ENCODE measurements at regions not wholly inside any gene's neighbourhood (a gene's known extent, or its start where the extent isn't known, plus 50 kb on each side); places are given as distances from the start of the nearest gene placed in this dataset.

- no peak for TF ChIP-seq REST (IDR thresholded peaks at IDR 0.05; ENCODE audit: low read depth)
- no peak for TF ChIP-seq TAF1 (IDR thresholded peaks at IDR 0.05; ENCODE audit: low read depth)
- TF ChIP-seq YY1 (IDR thresholded peaks at IDR 0.05; ENCODE audit: low read depth): no peak
- no peak for TF ChIP-seq RAD21 (IDR thresholded peaks at IDR 0.05; ENCODE audit: low read depth)
Measured at GRCh38 chr4:26048950-26049349, 134.9 kb downstream of the SMIM20 start.
